Activated CD4-positive, alpha-beta memory T cell treated with anti-CD3 and anti-CD28 coated beads, Interleukin-2, amount 10 ng/mL, durations not matched to agents 7 days and 5 days (primary cell): ENCODE measurements at regions not wholly inside any gene's neighbourhood (a gene's known extent, or its start where the extent isn't known, plus 50 kb on each side); places are given as distances from the start of the nearest gene placed in this dataset.
"Not testable (repeated sequence)": the region's sequence is repeated elsewhere in the genome, so short reads cannot be mapped to it uniquely, and the experiment has no call there.

Experiments used
- CTCF ChIA-PET: fragments of 350-600 bp; sonication (Branson Sonifier 250); formaldehyde crosslinking; loops from one replicate; lab custom pipeline; 2021; ENCODE audit warnings: antibody characterized with exemption, inconsistent platforms; lab: Charles Lee
- POLR2A ChIA-PET: fragments of 350-600 bp; sonication (Branson Sonifier 250); formaldehyde crosslinking; loops from one replicate; lab custom pipeline; 2021; ENCODE audit warnings: antibody characterized with exemption; lab: Charles Lee
- DNase-seq: peaks from one replicate; pipeline ENCODE4 v3.0.0-alpha.2; 2020
- H3K27ac Mint-ChIP-seq: one replicate; pipeline ENCODE4 v1.8.0; 2021; ENCODE audit warnings: mild to moderate bottlenecking, mixed read lengths
- H3K27me3 Mint-ChIP-seq: one replicate; pipeline ENCODE4 v1.8.0; 2021; ENCODE audit warnings: mixed read lengths
- H3K36me3 Mint-ChIP-seq: one replicate; pipeline ENCODE4 v1.8.0; 2021; ENCODE audit warnings: low read depth, mixed read lengths
- H3K4me1 Mint-ChIP-seq: one replicate; pipeline ENCODE4 v1.8.0; 2021; ENCODE audit warnings: mixed read lengths
- H3K4me3 Mint-ChIP-seq: one replicate; pipeline ENCODE4 v1.8.0; 2021; ENCODE audit warnings: mild to moderate bottlenecking, mixed read lengths
- H3K9me3 Mint-ChIP-seq: one replicate; pipeline ENCODE4 v1.8.0; 2021; ENCODE audit warnings: mixed read lengths

- Mint-ChIP-seq H3K27ac (no peak overlapping the region), H3K27me3 (no peaks in the 10 kb centered on the region), H3K4me3 (no peak overlapping the region), H3K9me3 (no peaks in the 10 kb centered on the region), H3K4me1 (no peaks in the 10 kb centered on the region), H3K36me3 (no peaks in the 10 kb centered on the region)
- ChIA-PET POLR2A (no interaction called here), CTCF (no interaction called here)
- no peak for DNase-seq
These were observed 104.5 kb upstream of the OPCML start for GRCh38 chr11:133636711-133637355.

- no peaks in the 10 kb centered on the region for H3K27me3 Mint-ChIP-seq
- ChIA-PET CTCF (no interaction called here), POLR2A (no interaction called here)
These were observed 103.0 kb upstream of the OPCML start for GRCh38 chr11:133635244-133635739.

GRCh38 chr11:133628371-133628770 lies 96.1 kb upstream of the OPCML start:
- POLR2A ChIA-PET, H3K36me3 Mint-ChIP-seq, H3K4me3 Mint-ChIP-seq, H3K9me3 Mint-ChIP-seq, DNase-seq, H3K27ac Mint-ChIP-seq, CTCF ChIA-PET, H3K27me3 Mint-ChIP-seq, H3K4me1 Mint-ChIP-seq: not testable (repeated sequence)

More at GRCh38 chr11:133635244-133635739, 103.0 kb upstream of the OPCML start:
- Mint-ChIP-seq H3K36me3 (no peaks in the 10 kb centered on the region), H3K4me3 (no peak overlapping the region), H3K4me1 (no peaks in the 10 kb centered on the region), H3K27ac (no peak overlapping the region), H3K9me3 (no peaks in the 10 kb centered on the region)
- DNase-seq, result no peak

- H3K27ac Mint-ChIP-seq, result no peak overlapping the region
- no peak overlapping the region for H3K4me3 Mint-ChIP-seq
- CTCF ChIA-PET, result no interaction called here
- no peaks in the 10 kb centered on the region for H3K4me1 Mint-ChIP-seq
- POLR2A ChIA-PET, result no interaction called here
- H3K27me3 Mint-ChIP-seq, result no peaks in the 10 kb centered on the region
- DNase-seq, result no peak
- no peaks in the 10 kb centered on the region for H3K36me3 Mint-ChIP-seq
- H3K9me3 Mint-ChIP-seq, result peaks cover 2% of the 10 kb centered on the region
These were observed 89.3 kb upstream of the OPCML start for GRCh38 chr11:133621611-133622010.

- Mint-ChIP-seq H3K4me3 (no peak overlapping the region), H3K27me3 (no peaks in the 10 kb centered on the region), H3K4me1 (no peaks in the 10 kb centered on the region), H3K36me3 (no peaks in the 10 kb centered on the region), H3K9me3 (peaks cover 2% of the 10 kb centered on the region), H3K27ac (no peak overlapping the region)
- DNase-seq, result no peak
- ChIA-PET POLR2A (no interaction called here), CTCF (no interaction called here)
These were observed 87.7 kb upstream of the OPCML start for GRCh38 chr11:133619973-133620372.

- no peak for DNase-seq
- Mint-ChIP-seq H3K27ac (no peak overlapping the region), H3K4me3 (no peak overlapping the region), H3K4me1 (no peaks in the 10 kb centered on the region), H3K27me3 (no peaks in the 10 kb centered on the region), H3K9me3 (peaks cover 2% of the 10 kb centered on the region), H3K36me3 (no peaks in the 10 kb centered on the region)
- ChIA-PET POLR2A (no interaction called here), CTCF (no interaction called here)
These were observed 87.1 kb upstream of the OPCML start for GRCh38 chr11:133619397-133619796.

- peaks cover 2% of the 10 kb centered on the region for H3K9me3 Mint-ChIP-seq
- no peak overlapping the region for H3K4me3 Mint-ChIP-seq
- ChIA-PET CTCF (no interaction called here), POLR2A (no interaction called here)
- H3K27me3 Mint-ChIP-seq, result no peaks in the 10 kb centered on the region
- DNase-seq, result no peak
- H3K27ac Mint-ChIP-seq, result no peak overlapping the region
- no peaks in the 10 kb centered on the region for H3K4me1 Mint-ChIP-seq
- H3K36me3 Mint-ChIP-seq, result no peaks in the 10 kb centered on the region
These were observed 86.2 kb upstream of the OPCML start for GRCh38 chr11:133618544-133618943.

- H3K27ac Mint-ChIP-seq, result no peak overlapping the region
- no peaks in the 10 kb centered on the region for H3K27me3 Mint-ChIP-seq
- ChIA-PET POLR2A (no interaction called here), CTCF (no interaction called here)
- no peak for DNase-seq
- H3K9me3 Mint-ChIP-seq, result peaks cover 3% of the 10 kb centered on the region
- no peaks in the 10 kb centered on the region for H3K36me3 Mint-ChIP-seq
- H3K4me3 Mint-ChIP-seq, result no peak overlapping the region
- H3K4me1 Mint-ChIP-seq, result no peaks in the 10 kb centered on the region
These were observed 76.2 kb upstream of the OPCML start for GRCh38 chr11:133608496-133608895.

- ChIA-PET CTCF (no interaction called here), POLR2A (no interaction called here)
- no peak for DNase-seq
- Mint-ChIP-seq H3K9me3 (peaks cover 3% of the 10 kb centered on the region), H3K4me3 (no peak overlapping the region), H3K36me3 (no peaks in the 10 kb centered on the region), H3K27ac (no peak overlapping the region), H3K4me1 (no peaks in the 10 kb centered on the region), H3K27me3 (no peaks in the 10 kb centered on the region)
These were observed 73.8 kb upstream of the OPCML start for GRCh38 chr11:133606124-133606523.

GRCh38 chr11:133605482-133605881 lies 73.2 kb upstream of the OPCML start:
- no peak for DNase-seq
- Mint-ChIP-seq H3K4me1 (no peaks in the 10 kb centered on the region), H3K4me3 (no peak overlapping the region), H3K9me3 (peaks cover 3% of the 10 kb centered on the region), H3K27me3 (no peaks in the 10 kb centered on the region), H3K27ac (no peak overlapping the region), H3K36me3 (no peaks in the 10 kb centered on the region)
- CTCF ChIA-PET, result no interaction called here
- POLR2A ChIA-PET, result no interaction called here

GRCh38 chr11:133601641-133602040 lies 69.3 kb upstream of the OPCML start:
- H3K36me3 Mint-ChIP-seq, result no peaks in the 10 kb centered on the region
- CTCF ChIA-PET, result no interaction called here
- no peak overlapping the region for H3K4me3 Mint-ChIP-seq
- no peak for DNase-seq
- no peaks in the 10 kb centered on the region for H3K9me3 Mint-ChIP-seq
- H3K27ac Mint-ChIP-seq, result no peak overlapping the region
- no peaks in the 10 kb centered on the region for H3K4me1 Mint-ChIP-seq
- POLR2A ChIA-PET, result no interaction called here
- no peaks in the 10 kb centered on the region for H3K27me3 Mint-ChIP-seq

- CTCF ChIA-PET, result no interaction called here
- no peaks in the 10 kb centered on the region for H3K27me3 Mint-ChIP-seq
These were observed 68.5 kb upstream of the OPCML start for GRCh38 chr11:133600786-133601185.

GRCh38 chr11:133600306-133600705 lies 68.0 kb upstream of the OPCML start:
- Mint-ChIP-seq H3K4me1 (no peaks in the 10 kb centered on the region), H3K27ac (no peak overlapping the region), H3K4me3 (no peak overlapping the region), H3K27me3 (no peaks in the 10 kb centered on the region), H3K9me3 (no peaks in the 10 kb centered on the region), H3K36me3 (no peaks in the 10 kb centered on the region)
- CTCF ChIA-PET, result no interaction called here
- no peak for DNase-seq
- POLR2A ChIA-PET, result no interaction called here

More at GRCh38 chr11:133600786-133601185, 68.5 kb upstream of the OPCML start:
- Mint-ChIP-seq H3K27ac (no peak overlapping the region), H3K36me3 (no peaks in the 10 kb centered on the region), H3K4me1 (no peaks in the 10 kb centered on the region), H3K4me3 (no peak overlapping the region), H3K9me3 (no peaks in the 10 kb centered on the region)
- POLR2A ChIA-PET, result no interaction called here
- DNase-seq, result no peak

GRCh38 chr11:133598906-133599305 lies 66.6 kb upstream of the OPCML start:
- Mint-ChIP-seq H3K9me3 (no peaks in the 10 kb centered on the region), H3K4me1 (no peaks in the 10 kb centered on the region), H3K27ac (no peak overlapping the region), H3K27me3 (no peaks in the 10 kb centered on the region), H3K36me3 (no peaks in the 10 kb centered on the region), H3K4me3 (no peak overlapping the region)
- ChIA-PET POLR2A (no interaction called here), CTCF (interaction anchor here (0.5 kb wide), 1 partner anchor 691 kb away, joined by 4 read pairs; no protein-coding TSS in a partner anchor)
- no peak for DNase-seq
